B cell (primary cell): ENCODE measurements at regions not wholly inside any gene's neighbourhood (a gene's known extent, or its start where the extent isn't known, plus 50 kb on each side); places are given as distances from the start of the nearest gene placed in this dataset.

Experiments used
- EZH2 ChIP-seq: IDR thresholded peaks from 2 replicates; pipeline ENCODE4 v1.6.1; 2012; ENCODE audit warnings: borderline replicate concordance, low read depth, mild to moderate bottlenecking, moderate library complexity, low read length; ENCODE audit not compliant: insufficient read depth, poor library complexity, severe bottlenecking
- TF ChIP-seq, protein P1 (sequence below): fragments of 200-600 bp; IDR thresholded peaks from one replicate; pipeline ENCODE4 v1.8.0; 2022; ENCODE audit warnings: antibody characterized with exemption, mild to moderate bottlenecking

DNA sequence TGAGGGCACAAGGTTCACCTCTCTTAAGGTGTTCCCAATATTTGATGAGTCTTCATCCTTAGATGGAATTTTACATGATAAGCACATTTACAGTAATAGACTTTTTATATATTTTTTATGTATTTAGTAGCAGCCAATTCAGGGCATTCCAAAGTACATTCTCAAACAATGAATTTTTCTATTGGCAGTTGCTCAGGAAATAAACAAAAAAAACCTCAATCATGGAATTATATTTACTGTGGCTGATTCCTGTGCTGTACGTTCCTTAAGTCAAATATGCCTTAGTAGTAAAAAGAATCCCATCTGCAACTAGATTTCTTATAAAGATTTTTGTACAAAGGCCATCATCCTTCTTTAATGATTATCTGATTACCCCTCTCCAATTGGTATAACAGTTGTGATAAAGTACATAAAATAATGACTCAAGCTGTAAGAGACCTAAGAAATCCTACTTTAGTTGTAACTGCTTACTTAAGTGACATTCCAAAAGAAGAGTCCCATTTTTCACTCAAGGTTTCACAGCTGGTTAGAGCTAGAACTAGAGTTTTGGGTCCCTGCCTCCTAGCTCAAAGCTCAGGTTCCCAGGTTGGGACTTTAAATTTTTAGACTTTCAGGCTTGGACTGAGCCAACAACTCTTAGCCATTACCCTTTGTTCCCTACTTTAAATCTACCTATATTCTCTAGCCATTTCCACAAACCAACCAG is 152.7 kb downstream of the FHIP1A start:
- TF ChIP-seq, protein P1, sequence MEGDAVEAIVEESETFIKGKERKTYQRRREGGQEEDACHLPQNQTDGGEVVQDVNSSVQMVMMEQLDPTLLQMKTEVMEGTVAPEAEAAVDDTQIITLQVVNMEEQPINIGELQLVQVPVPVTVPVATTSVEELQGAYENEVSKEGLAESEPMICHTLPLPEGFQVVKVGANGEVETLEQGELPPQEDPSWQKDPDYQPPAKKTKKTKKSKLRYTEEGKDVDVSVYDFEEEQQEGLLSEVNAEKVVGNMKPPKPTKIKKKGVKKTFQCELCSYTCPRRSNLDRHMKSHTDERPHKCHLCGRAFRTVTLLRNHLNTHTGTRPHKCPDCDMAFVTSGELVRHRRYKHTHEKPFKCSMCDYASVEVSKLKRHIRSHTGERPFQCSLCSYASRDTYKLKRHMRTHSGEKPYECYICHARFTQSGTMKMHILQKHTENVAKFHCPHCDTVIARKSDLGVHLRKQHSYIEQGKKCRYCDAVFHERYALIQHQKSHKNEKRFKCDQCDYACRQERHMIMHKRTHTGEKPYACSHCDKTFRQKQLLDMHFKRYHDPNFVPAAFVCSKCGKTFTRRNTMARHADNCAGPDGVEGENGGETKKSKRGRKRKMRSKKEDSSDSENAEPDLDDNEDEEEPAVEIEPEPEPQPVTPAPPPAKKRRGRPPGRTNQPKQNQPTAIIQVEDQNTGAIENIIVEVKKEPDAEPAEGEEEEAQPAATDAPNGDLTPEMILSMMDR = no peak
- no peak for TF ChIP-seq EZH2
